Hematopoietic multipotent progenitor cell treated with erythropoietin and hydrocortisone succinate and interleukin-3 and kit ligand, for 8 days (in vitro differentiated cells): ENCODE measurements at regions not wholly inside any gene's neighbourhood (a gene's known extent, or its start where the extent isn't known, plus 50 kb on each side); places are given as distances from the start of the nearest gene placed in this dataset.

Experiments
- DNase-seq: peaks from one replicate; pipeline ENCODE4 v3.0.0-alpha.2; 2015

DNA sequence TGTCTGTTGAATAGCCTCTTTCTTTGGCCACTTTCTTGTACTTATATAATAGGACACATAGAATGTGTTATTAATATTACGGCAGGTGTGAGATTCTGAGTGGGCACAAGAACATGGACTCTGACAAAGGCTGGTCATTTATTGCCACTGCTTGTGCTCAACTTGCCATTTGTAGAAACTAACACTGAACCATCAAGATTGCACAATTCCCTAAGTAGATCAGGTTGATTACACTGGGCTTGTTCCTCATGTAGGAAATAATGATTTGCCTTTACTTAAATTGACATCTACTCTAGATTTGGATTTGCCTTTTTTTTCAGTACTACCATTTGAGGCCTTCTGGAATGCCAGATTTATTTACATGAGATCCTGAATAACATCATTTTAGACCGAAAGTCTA is 342.7 kb upstream of the CWC22 start:
- DNase-seq = no peak

DNA sequence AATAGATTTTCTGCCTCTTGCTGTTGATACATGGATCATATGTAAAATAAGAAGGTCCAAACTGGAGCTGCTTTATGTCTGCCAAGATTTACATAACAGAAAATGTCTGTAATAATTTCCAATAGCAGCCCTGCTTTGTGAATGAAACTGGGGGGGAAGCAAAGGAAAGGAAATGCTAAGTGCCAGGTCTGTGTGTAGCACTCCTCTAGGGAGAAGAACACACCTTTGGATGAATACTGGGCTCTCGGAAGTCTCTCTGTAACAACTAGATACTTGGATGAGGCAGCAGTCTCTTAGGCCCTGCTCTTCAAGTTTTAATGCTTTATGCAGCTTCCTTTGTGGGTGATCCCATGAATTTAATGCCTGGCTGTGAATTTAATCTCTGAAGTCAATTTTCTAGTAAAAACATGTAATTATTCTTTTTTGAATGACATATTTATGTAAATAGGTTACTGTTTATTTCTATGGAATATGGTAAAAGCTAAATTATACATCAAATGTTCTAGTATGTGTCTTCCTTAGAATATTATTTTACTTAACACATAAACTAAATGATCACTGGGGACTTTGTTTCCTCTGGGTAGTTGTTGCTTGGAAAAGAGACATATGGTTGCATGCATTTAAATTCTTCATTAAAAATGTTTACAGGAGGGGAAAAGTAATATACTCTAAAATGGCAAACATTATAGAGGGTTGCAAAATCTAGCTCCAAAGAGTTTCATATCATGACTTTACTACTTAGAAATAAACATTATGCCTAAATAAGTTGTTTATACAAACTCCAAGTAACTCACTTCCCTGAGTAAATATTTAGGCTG is 336.6 kb upstream of the CWC22 start:
- DNase-seq = no peak

DNA sequence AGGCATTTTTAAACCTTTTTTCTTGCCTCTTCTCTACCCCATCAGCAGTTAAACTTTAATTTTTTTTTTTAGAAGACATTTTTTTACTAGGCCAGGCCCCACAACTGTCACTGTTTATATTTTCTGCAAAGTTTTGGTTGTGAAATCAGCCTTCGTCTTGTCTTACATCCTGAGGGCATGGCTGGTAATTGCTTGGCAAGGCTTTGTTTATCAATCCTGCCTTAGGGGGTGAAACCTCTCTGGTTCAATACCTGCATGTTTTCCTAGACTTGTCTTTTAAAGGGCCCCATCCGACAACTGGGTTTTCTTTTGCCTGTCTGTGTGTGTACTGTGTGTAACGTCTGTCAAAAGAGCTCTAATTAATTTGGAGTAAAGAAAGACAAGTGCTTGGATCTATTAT is 330.0 kb upstream of the CWC22 start:
- no peak for DNase-seq

DNA sequence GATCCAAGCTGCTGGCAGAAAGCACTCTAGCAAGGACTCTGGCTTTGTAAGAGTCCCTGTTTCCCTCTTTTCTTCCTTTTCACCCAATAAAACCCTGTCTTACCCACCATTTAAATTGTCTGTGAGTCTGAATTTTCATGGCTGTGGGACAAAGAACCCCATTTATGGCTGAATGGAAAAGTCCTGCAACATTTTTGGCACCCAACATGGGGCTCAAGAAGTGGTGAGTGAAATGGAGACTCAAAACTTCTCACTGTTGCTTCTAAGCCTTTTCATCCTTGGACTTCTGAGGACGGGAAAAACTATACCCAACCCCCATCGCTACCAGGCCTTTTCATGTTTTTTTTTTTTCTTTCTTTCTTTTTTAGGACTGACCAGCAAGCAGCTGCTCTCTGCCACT is 329.5 kb upstream of the CWC22 start:
- DNase-seq = no peak

DNA sequence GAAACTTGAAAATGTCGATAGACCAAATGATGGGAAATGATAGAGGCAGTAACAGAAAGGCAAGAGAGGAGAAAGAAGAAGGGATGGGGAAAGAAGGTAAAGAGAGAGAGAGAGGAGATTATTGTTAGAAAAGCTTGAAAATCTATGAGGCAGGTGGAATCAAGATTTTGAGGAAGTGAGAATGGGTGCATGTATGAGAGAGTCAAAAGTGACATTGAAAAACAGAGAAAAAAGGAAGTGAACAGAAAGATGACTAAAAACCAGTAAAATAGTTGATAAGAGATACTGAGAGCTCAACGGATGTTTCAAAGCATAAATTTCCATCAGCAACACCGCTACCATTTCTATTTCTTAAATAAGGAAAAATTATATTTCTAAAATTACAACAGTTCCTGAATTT is 327.4 kb upstream of the CWC22 start:
- no peak for DNase-seq

DNA sequence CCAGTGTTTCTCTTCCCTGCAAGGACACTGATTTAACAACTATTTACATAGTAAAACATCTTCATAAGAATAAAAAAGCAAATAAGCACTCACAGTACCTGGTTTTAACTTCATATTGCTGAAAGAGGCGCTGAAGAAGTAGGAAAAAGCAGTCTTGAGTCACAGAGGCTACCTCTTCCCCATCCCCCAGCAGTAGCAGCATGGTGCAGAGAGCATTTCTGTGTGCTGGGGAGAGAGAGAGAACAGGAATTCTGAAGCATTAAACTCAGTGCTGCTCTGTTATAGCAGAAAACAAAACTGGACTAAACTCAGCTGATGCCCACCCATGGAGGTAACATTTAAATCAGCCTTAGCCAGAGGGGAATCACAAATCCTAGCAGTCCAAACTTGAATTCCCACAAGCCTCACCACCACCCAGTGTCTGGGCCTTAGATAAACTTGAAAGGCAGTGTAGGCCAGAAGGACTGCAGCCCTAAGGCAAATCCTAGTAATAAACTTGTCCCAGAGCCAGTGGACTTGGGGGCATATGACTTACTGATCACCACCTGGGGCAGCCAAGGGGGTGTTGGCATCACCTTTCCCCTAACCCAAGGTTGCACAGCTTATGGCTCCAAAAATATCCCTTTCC is 321.8 kb upstream of the CWC22 start:
- no peak for DNase-seq

DNA sequence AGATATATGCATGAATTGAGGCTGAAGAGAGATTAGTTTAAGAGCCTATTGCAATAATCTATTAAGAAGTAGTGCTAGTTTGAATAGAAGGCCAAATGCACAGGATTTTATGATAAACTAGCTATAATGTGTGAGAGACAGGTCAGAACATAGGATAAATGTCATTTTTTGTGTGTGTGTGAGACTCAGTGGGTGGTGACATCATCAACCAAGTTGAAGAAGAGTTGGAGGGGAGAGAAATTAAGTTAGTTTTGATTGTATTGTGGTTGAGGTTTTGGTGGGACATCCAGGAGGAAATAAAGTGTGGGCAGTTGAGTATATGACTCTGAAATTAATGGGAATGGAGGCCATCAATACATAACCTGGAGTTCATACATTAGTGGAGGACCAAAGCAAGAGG is 320.1 kb upstream of the CWC22 start:
- DNase-seq = no peak

DNA sequence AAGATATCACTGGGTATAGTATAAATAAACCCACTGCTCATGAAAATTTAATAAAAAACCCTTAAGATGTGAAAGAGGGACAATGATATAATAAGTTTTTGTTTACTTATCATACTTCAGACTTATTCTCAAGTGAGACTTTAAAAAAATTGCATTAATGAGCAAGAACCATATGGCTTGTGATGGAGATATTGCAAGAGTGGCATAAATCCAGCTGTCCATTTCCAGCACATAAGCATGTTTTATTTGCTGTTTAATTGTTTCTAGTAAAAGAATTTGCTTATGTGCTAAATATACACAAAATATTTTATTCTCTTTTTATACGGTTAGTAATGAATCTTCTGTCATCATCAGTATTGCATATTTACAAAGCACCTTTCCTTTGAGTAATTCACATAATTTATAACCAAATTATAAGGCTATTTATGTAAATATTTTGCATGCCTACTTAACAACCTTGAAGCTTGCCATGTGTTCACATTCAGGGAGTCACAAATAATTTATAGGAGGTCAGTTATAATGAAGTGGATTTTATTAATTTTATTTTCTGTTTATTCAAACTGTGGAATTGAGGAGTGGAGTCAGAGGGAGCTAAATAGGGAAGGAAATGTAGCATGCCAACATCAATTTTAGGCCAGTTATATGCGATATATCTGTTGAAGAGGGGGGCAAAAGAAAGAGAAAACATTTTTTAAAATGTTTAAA is 318.5 kb upstream of the CWC22 start:
- no peak for DNase-seq

DNA sequence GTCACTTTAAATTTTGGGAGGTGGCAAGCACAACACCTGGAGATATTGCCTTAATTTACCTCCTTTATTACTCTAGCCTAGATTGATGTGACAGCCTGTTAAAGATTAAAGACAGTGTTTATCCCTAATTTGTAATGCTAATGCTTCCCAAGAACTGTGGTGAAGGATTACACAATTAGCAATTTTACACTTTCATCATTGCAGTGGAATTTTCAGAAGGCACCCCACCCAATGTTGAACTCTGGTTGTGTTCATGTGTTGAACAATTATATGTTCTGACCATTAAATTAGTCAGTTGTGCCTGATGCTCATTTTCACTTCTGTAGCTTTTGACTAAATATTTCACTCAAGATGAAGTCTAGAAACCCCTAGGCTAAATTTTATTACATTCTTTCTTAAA is 317.1 kb upstream of the CWC22 start:
- no peak for DNase-seq

DNA sequence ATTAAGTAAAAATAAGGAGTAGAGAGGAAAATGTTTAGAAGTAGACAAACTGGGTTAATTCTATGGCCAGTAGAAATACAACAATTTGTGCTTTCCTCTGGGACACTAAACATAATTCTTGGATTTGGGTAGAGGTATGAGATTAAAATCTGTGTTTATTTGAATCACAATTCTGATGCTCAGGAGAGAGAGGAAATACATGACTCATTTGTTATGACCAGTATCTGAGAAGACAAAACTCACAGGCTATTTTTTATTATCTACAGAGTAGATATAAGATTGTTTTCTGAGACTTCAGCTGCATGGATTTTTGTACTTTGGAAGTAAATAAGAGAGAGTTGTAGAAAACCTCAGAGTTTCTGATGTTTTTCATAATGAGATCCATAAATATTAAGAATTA is 315.7 kb upstream of the CWC22 start:
- DNase-seq = no peak

DNA sequence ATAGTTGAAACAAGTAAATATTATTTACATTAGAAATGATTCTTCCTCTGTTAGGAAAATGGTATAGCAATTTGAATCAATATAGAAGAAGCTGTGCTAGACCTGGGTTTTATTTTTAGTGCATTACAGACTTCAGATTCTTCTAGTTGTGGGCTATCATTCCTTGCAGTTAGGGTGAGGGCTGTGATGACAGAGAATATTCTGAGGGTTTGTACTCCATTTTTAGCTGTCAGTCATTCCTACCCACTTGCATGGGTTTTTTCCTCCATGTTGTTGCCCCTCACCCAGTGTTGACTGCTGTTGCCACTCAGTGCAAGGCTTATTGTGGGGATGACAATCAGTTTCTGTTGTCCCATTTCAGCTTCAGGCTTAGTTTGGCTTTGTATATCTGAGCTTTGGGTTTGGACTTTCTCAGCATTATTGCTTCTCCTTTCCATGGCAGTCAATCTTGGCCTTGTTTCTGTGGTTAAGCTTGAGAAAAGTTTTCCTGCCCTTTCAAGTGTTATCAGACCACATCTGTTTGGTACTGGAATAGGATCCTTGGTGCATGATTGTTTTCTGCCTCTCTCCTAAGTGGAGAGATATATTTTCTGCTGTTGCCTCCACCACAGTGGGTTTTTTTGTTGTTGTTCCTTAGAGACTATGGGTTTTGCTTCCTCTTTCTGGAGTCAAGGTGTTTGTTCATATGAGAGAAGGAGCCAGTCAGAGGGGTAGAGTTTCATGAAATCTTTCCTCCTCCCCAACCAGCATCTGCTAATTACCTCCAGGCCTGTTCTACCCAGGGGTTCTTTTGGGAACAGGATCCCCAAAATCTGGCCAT is 312.7 kb upstream of the CWC22 start:
- DNase-seq = no peak

DNA sequence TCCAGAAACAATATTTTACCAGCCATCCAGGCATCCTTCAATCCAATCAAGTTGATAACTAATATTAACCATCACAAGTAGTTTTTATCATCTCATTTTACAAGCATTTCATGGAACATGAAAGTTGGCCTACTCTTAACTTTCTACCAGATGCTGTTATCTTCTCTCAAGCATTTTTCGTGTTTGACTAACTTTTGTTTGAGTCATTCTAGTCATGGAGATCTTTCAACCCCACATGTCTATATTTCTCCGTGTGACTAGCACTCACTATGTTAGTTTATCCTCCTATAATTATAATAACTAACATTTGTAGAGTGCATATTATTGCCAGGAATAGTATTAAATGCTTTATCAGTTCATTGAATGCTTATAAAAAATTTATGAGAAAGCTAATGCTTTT is 307.0 kb upstream of the CWC22 start:
- DNase-seq = no peak

DNA sequence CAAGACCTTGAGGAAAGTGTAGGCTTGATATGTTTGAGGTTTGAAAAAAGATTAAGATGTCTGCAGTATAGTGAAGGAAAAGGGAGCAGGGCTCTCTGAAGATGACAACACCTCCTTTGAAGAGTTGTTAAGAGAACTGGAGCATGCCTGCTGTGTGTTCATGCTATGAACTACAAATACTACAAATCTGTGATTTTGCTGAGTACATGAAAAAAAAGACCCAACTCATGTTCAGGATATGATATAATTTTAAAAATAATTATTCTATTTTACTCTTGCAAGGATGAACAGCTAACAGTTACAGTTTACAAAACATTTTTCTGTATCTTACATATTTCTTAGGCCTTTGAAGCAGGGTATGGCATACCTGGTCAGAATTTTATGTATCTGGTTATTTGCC is 305.4 kb upstream of the CWC22 start:
- DNase-seq = no peak

DNA sequence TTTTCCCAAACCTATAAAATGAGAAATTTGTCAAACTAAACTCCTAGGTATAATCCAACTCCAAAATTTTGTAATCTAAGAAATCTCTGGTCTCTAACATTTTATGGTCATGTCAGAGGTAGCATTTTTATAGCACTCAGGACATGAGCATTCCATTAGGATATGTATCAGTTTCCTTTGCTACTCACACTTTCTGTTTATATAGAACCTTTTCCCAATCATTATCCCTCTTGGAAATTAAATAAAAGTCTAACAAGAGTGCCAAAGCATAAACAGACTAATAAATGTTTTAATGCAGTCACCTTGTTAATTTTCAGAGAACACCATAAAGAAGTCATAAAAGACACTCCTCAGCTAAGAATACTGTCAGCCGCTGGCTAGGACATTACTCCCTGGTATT is 300.0 kb upstream of the CWC22 start:
- no peak for DNase-seq

DNA sequence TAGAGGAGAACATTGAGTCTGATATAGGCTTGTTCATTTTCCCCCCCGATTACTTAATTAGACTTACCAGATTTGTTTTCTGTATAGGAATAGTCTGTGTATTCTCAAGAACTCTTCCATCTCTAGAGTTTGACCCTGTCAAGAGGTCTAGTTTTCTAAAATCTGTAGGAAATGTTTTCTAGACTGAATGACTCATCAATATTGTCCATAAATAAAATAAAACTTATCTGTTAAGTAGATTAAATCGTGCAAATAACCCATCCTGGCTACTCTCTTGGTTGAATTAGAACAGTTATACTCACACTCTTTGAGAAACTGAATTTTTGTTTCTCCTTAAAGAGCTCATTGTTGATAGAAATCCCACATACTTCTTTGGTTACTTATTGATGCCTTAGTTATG is 299.2 kb upstream of the CWC22 start:
- DNase-seq = no peak

DNA sequence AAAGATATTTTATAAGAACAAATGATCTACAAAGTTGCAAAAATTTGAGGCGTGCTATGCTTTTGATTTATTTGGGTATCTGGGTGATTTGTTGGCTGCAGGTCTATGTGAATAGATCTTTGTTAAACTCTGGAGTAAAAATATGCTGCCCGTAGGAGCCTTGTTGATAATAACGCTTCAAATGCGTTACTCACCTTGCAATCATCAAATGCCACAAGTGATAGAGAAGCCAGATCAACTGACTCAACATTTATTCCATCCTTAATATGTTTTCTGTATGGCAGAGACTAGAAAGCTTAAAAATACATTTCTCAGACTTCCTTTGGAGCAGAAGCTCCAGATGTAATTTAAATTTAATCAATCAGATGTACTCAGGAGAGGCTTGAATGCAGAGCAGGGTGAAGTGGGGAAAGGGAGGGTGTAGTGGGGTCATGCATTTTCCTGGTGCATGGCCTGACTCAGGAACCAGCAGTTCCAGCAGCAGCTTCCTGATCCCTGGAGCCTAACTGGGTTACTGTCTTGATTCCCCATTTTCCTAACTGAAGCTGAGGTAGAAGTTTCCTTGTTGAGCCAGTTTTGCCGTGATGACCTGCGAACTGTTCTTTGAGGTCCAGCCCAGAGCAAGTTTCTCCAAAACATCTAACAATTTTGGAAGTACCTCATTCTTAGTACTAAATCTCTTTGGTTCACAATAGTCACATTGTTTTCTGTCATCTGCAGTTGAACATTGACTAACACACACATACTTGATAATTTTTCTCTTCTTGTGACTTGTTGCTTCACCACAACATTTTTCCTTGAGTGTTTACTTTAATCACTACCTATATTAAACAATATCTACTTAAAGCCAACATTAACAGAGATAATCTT is 284.7 kb upstream of the CWC22 start:
- no peak for DNase-seq

DNA sequence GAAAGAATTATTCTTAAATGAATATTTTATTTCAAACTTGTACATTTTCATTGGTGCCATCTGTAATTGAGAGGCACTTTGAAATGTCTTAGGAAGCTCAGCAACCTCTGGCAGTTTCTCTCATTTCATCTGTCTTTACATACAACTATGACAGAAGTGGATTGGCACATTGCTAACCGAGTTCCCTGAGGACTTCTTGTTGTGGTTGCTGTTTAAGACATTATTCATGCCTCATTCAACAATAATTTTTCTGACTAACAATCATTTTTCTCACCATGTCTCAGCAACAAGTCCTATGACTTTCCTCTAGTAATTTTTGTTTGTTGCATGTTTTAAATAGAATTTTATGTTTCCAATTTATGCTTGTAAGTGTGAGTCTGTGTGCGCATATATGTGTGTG is 284.0 kb upstream of the CWC22 start:
- DNase-seq = no peak

DNA sequence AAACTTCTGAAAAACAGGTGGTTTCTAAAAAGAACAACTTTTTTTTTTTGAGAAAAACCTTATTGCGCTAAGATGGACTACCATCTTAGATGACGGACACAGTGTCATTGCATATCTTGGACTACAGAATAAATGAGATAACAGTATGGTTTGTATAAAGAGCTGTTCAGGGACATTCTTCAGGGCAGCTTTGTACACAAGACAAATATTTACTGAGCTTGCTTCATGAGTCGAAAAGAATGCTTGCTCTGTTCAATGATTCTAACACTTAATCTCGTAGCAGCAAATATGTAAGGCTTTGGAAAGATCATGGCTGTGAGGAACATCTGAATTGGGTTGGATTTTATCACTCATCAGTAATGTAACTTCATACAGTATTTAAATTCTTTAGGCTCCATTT is 282.5 kb upstream of the CWC22 start:
- no peak for DNase-seq

DNA sequence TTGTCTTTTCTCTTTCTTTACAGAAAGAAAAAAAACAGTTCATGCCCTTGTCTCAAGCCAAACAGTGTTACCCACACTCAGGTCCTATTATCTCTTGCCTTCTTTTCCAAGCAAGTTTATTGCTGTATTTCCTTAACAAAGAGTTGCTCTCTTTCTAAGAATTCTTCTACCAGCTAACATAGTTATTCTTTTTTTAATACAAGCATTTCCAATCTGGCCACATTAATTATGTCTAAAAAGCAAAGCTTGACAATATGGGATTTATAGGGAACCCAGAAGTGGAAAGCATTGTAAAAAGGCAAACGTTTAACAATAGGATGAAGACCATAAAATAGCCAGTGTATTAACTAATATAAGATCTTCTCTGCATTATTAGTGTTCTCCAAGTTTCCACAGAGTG is 272.5 kb upstream of the CWC22 start:
- no peak for DNase-seq

DNA sequence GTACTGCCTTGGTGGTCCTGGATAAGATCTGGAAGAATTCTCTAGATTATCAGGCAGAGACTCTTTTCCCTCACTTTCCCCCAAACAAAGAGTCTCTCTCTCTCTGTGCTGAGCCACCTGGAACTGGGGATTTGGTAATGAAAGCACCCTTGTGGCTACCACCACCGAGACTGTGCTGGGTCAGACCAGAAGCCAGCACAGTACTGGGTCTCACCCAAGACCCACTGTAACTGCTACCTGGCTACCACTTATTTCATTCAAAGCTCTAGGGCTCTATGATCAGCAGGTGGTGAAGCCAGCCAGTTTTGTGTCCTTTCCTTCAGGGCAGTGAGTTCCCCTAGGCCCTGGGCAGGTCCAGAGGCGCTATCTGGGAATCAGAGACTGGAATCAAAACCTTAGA is 269.6 kb upstream of the CWC22 start:
- DNase-seq = no peak

DNA sequence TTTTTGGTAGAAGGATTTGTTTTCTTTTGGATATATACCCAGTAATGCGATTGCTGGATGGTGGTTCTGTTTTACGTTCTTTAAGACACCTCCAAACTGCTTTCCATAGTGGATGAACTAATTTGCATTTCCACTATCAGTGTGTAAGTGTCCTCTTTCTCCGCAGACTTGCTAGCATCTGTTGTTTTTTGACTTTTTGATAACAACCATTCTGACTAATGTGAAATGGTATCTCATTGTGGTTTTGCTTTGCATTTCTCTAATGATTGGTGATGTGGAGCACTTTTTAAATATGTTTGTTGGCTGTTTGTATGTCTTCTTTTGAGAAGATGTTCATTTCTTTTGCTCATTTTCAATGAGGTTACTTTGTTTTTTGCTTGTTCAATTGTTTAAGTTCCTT is 260.9 kb upstream of the CWC22 start:
- no peak for DNase-seq

DNA sequence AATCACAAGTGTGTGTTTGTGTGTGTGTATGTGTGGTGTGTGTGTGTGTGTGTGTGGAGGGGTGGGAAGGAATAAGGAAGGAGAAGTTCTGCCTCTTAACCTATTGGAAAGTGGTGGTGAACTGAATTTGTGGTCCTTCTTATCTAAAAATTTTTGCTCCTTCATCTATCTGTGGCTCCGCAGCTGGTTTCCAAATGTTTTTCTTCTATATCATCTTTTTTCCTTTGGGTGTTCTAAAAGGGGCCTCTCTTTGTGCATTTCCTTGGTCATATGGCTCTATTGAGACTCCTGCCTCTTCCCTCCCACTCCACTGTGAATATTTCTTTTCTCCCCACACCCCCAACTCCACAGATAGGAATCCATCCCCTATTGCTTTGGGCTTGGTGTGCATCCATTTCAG is 254.9 kb upstream of the CWC22 start:
- DNase-seq = no peak
